DMS 273 treated with DMSO at 0.1 percent for 48 hours (cell line): ENCODE measurements at regions not wholly inside any gene's neighbourhood (a gene's known extent, or its start where the extent isn't known, plus 50 kb on each side); places are given as distances from the start of the nearest gene placed in this dataset.

Experiments
- DNase-seq: peaks from one replicate; lab custom pipeline; 2025; lab: John Stamatoyannopoulos, UW

DNA sequence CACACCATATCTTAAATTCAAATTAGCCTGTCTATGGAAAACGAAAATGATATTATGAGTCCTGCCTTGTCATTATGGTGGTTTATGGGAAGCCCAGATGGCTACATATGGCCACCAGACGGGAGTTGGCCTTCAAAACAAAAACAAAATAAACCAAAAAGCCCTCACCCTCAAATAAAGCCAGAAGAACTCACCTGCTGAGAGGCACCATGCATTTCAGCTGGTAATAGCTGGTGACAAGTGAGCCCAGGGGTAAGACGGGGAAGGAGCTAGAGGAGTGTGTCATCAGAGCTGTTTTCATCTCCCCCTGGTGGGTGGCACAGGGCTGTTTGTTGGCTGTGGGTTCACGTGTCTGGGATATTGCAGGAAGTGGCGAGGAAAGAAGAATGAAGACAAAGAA lies 152.9 kb downstream of the EFNB2 start:
- no peak for DNase-seq

- no peak for DNase-seq
Observed at GRCh38 chr13:106381091-106381490, 154.4 kb downstream of the EFNB2 start.

GRCh38 chr13:106377931-106378662 lies 157.4 kb downstream of the EFNB2 start:
- no peak for DNase-seq

GRCh38 chr13:106377341-106377740 lies 158.1 kb downstream of the EFNB2 start:
- no peak for DNase-seq

DNA sequence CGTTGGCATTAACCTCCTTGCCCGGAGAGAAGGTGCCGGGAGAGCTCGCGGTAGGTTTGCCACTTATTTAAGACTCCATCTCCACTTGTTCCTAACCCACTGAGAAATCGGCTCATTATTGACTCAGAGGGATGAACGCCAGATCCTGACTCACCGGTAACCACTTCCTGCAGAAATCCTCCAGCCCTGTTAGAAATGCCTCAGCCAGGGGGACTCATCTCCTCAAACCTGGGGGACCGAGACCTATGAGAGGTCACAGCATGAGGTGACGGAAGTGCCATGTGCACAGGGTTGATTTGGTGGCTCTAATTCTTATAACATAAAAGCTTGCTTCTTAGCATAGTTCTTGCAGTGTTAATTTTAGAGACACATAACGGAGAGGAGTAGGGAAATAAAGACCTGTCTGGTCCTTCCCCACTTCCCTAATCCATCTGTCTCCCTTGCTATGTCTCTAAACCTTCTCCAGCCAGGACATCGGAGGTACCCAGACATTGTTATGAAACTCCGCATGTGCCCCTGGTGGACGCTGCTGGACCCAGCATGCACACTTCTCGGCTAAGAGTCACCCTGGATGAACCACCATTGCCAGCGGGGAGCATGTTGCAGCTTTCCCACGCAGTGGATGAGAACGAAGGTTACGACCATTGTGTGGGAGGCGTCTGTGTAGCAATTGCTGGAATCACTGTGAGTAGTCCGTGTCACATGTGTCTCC lies 158.9 kb downstream of the EFNB2 start:
- DNase-seq, result no peak

GRCh38 chr13:106375085-106375484 lies 160.4 kb downstream of the EFNB2 start:
- no peak for DNase-seq

GRCh38 chr13:106374631-106375030 lies 160.8 kb downstream of the EFNB2 start:
- no peak for DNase-seq

GRCh38 chr13:106373989-106374572 lies 161.4 kb downstream of the EFNB2 start:
- no peak for DNase-seq

- peak; percentile 52 for DNase-seq
Observed at GRCh38 chr13:106373304-106373988, 162.0 kb downstream of the EFNB2 start.

DNA sequence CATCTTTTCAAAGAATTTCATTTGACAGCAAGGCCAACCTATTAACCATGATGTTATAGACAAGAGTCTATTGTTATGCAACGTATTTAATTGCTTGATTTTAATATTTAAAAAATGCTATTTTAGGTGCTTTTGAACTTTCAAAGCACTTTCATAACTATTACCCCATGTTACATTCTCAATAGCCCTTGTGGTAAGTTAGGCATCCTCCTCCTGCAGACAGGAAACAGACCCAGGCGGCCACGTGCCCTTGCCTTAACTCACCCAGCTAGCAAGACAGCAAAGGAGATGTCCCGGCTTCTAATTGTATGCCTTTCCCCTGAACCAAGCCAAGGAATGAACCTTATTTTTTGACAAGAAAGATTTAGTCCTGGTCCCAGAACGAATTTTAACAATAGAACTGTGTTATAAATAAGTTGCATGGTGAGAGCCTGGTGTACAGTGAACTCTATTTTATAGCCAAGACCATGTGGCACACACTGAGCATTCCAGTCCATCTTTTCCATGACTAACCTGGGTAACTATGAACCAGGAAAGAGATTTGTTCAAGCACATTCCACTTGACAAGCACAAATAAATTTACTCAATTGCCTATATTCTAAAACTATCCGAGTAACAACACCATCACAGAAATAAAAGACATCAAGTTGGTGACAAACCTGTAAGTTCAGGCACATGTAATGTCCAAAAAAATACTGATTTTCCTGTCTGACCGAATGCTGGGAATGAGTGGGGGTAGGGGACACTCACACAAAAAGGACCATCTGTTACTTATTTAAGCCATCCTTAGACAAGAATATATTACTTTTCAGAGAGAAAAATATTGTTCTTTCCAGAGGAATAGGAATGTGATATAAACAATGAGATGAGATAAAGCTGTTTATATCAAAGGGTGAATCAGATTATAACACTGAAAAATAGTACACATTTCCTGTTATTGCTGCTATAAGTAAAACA lies 163.0 kb downstream of the EFNB2 start:
- peak; percentile 19 for DNase-seq

DNA sequence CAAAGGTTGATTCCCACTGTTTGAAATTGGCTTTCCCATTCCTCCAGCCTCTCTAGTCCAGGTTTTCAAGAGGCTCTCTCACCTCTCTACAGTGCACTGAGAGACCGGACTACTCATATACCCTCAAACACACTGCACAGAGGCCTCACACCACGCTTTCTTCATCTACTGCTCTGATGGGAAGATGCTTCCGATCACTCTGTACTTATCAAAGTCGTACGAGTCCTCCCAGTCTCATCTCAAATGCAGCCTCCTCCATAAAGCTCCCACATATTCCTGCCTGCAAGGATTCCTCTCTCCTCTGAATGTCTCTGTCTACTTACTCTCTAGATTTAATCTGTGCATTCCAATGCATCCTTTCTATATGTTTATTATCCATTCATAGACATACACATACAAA lies 164.4 kb downstream of the EFNB2 start:
- no peak for DNase-seq

- no peak for DNase-seq
Observed at GRCh38 chr13:106369858-106370257, 165.6 kb downstream of the EFNB2 start.

DNA sequence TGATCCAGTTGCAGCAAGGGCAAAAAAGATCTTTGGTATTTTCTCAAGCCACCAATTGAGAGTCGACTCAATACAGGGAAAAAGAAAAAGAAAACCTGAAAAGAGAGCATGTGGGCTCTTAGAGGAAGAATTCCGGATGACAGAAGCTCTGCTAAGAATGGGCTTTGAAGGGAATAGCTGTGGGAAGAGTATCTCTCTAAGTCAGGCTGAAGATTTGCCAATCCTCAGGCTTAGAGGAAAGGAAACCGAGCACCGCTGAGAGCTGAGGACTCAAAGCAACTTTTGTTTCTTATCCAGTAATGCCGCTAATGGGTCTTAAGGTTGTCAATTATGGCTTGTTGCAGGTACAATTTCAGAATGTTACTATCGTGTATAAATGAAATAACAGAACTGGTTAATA lies 166.4 kb downstream of the EFNB2 start:
- DNase-seq, result no peak

- DNase-seq, result no peak
Observed at GRCh38 chr13:106367361-106367971, 168.0 kb downstream of the EFNB2 start.

DNA sequence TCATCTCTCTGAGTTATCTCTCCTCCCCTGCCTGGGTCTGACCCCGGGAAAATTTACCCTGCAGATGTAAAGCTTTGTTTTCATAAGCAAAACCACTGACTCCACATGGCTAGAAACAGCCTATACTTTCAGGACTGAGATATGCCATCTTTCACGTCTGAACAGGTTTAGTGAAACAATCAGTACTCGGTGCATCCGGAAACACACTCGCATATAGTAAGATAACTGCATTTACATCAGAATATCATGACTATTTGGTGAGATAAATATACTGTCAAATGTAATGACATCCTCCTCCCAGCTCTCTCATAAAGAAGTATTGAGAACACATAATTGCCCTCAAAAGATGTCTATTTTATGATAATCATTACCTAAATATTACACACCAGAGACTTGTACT lies 172.8 kb downstream of the EFNB2 start:
- no peak for DNase-seq

DNA sequence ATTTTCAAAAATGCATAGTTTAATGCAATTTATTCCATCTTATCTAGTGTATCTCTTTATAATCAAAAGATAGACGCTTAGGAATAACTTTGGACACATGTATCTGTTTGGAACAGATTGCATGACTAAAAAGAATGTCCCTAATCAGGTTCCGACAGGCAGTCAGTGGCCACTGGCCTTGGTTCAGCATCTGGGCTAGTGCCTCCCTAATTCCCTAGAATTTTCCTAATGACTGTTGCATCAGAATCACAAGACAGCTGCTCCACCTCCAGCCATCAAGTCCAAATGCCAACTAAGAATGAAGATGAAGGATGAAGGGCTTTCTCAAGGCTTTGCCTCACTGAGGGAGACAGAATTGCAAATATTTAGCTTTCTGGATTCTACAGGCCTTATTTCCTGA lies 173.8 kb downstream of the EFNB2 start:
- no peak for DNase-seq

- DNase-seq, result no peak
Observed at GRCh38 chr13:106357198-106357597, 178.3 kb downstream of the EFNB2 start.

DNA sequence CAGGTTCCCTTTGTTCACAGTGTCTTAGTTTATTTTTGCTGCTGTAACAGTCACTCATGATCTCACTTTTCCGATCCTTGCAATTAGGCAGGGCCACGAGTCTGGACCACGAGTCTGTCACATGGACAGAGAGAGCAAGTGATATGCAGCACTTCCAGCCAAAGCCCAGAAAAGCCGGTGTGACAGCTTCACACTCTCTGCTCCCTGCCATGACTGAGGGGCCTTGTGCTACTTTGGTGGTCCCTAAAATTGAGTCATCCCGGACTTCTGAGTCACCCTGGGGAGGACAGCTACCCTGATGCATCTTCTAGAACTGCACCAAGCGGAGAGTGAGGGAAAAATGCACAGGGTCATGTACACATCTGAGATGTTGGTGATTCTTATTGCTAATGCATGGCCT lies 179.6 kb downstream of the EFNB2 start:
- DNase-seq, result no peak

- DNase-seq, result no peak
Observed at GRCh38 chr13:106354961-106355360, 180.5 kb downstream of the EFNB2 start.

DNA sequence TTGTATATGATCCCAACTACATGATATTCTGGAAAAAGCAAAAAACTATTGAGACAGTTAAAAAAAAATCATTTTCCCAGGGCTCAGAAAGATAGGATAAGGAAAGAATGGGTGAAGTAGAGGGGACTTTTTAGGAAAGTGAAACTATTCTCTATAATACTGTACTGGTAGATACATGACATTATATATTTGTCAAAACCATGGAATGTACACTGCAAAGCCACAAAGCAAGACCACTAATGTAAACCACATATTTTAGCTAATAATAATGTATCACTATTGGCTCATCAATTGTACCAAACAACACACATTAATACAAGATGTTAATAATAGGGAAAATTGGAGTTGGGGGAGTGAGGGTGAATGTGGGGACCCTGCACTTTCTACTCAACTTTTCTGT lies 182.6 kb downstream of the EFNB2 start:
- no peak for DNase-seq

DNA sequence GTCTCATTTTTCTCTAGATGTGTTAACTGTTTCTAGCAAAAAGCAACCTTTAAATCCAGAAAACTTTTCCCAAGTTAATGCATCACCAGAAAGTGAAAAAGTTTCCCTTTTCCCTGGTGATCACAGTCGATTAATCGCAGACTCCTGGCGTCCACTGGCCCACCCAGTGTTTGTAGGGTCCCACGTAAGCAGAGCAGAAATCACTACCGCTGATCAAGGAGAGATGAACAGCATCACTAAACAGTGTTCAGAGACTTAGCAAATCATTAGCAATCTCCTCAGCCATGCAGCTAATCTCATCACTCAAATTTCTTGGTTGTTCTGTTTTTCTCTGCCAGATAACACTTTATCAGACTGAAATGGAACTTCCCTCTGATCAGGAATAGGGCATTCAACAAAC lies 184.2 kb downstream of the EFNB2 start:
- DNase-seq, result no peak
